OCI-LY7 (cell line): ENCODE measurements at regions not wholly inside any gene's neighbourhood (a gene's known extent, or its start where the extent isn't known, plus 50 kb on each side); places are given as distances from the start of the nearest gene placed in this dataset.

Source experiments
- CTCF ChIP-seq: fragments of 200-600 bp; sonication (generic); conservative IDR thresholded peaks from 2 replicates; pipeline ENCODE4 v1.5.1; 2014; ENCODE audit warnings: mild to moderate bottlenecking, antibody characterized with exemption, low read length, moderate library complexity, mixed read lengths
- EZH2phosphoT487 ChIP-seq: fragments of 200-600 bp; sonication (generic); IDR thresholded peaks from 2 replicates; pipeline ENCODE4 v1.6.1; 2018; ENCODE audit warnings: low read depth, borderline replicate concordance, mild to moderate bottlenecking, mixed run types, antibody characterized with exemption, low read length, moderate library complexity, mixed read lengths

- no peak for TF ChIP-seq CTCF
- TF ChIP-seq EZH2phosphoT487 = no peak
These were observed 605.7 kb downstream of the METTL15 start for GRCh38 chr11:28713850-28714249.
